ENCODE measurements at regions not wholly inside any gene's neighbourhood (a gene's known extent, or its start where the extent isn't known, plus 50 kb on each side); places are given as distances from the start of the nearest gene placed in this dataset.

- no peaks in the 10 kb centered on the region for H3K27me3 ChIP-seq
- H3K4me1 ChIP-seq (replicated peaks in 1 of 2) = no peaks in the 10 kb centered on the region
- H3K36me3 ChIP-seq (replicated peaks in 1 of 2) = no peaks in the 10 kb centered on the region
- no peak overlapping the region for H3K4me3 ChIP-seq
- no peak overlapping the region for H3K27ac ChIP-seq
- no peaks in the 10 kb centered on the region for H3K9me3 ChIP-seq (replicated peaks in 1 of 3)
- no peak for DNase-seq
- intact Hi-C loops (cut with DNase I) = no loop called here
- TF ChIP-seq POLR2A (IDR thresholded peaks at IDR 0.05) = no peak
- 81 to 87% (median 82%) methylated on average over 8 of the region's 8 CpGs for WGBS, 4 donors
Observed at GRCh38 chr1:164382384-164382783, 176.6 kb upstream of the PBX1 start.

DNA sequence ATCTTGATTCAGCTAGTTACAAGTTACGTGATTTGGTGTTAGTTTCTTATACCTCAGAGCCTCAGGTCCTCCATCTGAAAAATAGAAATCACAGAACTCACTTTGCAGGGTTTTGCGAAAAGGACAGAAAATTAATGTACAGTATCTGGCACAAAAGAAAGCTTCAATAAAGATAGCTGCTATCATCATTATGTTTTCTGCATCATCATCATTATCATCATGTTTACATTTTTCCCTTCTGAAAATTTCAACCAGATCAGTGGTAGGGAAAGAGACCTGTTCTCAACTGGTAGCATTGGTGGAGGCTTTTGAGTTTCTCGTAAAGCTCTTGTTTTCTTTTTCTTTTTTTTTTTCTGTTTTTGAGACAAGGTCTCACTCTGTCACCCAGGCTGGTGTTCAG, 174.7 kb upstream of the PBX1 start:
- Histone ChIP-seq H3K36me3 (replicated peaks in 1 of 2) (no peaks in the 10 kb centered on the region), H3K27me3 (no peaks in the 10 kb centered on the region), H3K27ac (no peak overlapping the region), H3K4me3 (no peak overlapping the region), H3K9me3 (replicated peaks in 1 of 3) (no peaks in the 10 kb centered on the region), H3K4me1 (replicated peaks in 1 of 2) (no peaks in the 10 kb centered on the region)
- TF ChIP-seq CTCF (IDR thresholded peaks at IDR 0.05) (no peak), POLR2A (IDR thresholded peaks at IDR 0.05) (no peak)
- intact Hi-C loops (cut with DNase I) = no loop called here
- no peak for DNase-seq
- 83 to 91% (median 87%) methylated on average over 3 of the region's 3 CpGs for WGBS, 4 donors

DNA sequence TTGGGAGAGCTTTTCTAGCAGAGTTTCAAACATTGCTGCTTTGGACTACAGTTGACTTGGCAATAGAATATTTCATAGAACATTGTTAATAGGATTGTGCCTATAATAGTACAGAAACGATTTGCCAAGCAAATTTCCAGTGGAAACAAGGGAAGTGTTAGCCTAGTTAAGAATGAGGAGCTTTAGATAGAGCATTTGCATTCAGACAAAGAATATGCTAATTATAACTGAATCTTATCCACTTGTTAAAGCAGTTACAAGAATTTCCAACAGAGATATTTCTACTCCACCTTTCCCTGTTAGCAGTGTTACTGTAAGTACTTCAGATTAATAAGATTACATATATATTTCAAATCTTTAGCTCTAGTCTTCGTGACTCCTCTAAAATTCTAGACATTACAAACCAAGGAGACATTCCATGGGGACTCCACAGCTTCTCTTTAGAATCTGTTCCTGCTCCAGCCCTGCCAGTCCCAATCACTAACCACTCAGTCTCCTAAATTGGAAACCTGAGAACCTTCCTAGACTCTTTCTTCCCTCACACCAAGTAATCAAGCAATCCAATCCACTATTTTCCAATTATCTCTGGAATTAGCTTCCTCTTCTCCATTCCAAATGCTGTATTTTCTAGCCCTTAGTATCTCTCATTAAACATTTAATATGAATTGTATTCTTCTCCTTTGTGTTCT, 141.8 kb upstream of the PBX1 start:
- Histone ChIP-seq H3K4me1 (replicated peaks in 1 of 2) (no peaks in the 10 kb centered on the region), H3K9me3 (replicated peaks in 1 of 3) (no peaks in the 10 kb centered on the region), H3K27me3 (no peaks in the 10 kb centered on the region), H3K36me3 (replicated peaks in 1 of 2) (no peaks in the 10 kb centered on the region), H3K27ac (no peak overlapping the region), H3K4me3 (no peak overlapping the region)
- TF ChIP-seq POLR2A (IDR thresholded peaks at IDR 0.05) (no peak), CTCF (IDR thresholded peaks at IDR 0.05) (no peak)
- no peak for DNase-seq
- 59 to 67% (median 63%) methylated on average over 2 of the region's 2 CpGs for WGBS, 4 donors
- intact Hi-C loops (cut with DNase I) = no loop called here

DNA sequence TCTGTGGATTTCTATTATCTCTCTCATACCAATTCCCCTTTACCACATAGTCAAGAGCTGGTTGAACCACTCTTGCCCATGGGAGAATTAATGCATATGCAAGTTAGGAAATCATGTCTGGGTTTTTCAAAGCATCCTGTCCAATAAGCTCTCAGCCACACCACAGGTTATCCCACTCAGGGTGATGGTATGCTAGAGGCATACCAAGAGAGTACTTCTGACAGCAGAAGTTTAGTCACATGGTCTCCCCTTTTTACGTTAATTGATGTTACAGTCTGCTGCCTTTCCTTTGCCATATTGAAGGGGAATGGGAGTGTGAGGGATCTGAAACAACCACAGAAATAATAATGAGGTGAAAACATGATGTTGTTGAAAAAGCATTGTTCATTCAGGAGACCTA, 135.8 kb upstream of the PBX1 start:
- no peaks in the 10 kb centered on the region for H3K9me3 ChIP-seq (replicated peaks in 1 of 3)
- TF ChIP-seq CTCF (IDR thresholded peaks at IDR 0.05) (no peak), POLR2A (IDR thresholded peaks at IDR 0.05) (no peak)
- no peaks in the 10 kb centered on the region for H3K36me3 ChIP-seq (replicated peaks in 1 of 2)
- no peak for DNase-seq
- H3K4me1 ChIP-seq (replicated peaks in 1 of 2) = no peaks in the 10 kb centered on the region
- H3K27ac ChIP-seq = no peak overlapping the region
- H3K4me3 ChIP-seq = no peak overlapping the region
- WGBS, 4 donors = 81 to 93% (median 88%) methylated on average over 1 of the region's 1 CpG
- H3K27me3 ChIP-seq = no peaks in the 10 kb centered on the region
- intact Hi-C loops (cut with DNase I) = no loop called here

DNA sequence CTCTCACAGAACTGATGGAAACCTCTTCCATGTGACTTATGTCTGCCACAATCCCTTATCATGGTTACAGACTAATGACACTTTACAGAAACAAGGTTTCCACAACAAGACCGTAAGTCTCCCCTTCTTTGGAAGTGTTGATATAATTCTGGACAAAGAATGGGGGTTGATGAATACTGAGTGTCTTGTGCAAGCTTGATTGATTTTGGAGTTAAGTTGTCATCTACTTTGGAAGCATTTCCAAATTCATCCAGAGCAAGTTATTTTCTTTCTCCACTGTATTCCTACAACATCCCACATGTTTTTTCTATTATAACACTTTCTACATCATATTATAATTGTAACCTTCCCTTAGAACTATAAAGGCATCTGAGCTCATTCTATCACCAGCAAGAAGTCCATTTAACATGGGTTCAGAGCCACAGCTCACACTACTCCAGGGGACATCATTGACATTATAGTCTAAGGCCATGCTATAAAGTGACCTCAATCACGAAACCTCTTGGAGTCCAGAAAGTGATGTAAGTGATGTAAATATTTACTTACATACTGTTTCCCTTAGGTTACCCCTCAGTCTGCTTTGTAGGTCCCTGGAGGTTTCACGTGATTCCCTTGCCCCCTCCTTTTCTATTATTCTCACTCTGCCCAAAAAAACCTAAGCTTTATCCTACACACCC, 125.7 kb upstream of the PBX1 start:
- H3K27me3 ChIP-seq = no peaks in the 10 kb centered on the region
- 82 to 90% (median 86%) methylated on average over 3 of the region's 3 CpGs for WGBS, 4 donors
- no peak overlapping the region for H3K27ac ChIP-seq
- no peaks in the 10 kb centered on the region for H3K36me3 ChIP-seq (replicated peaks in 1 of 2)
- no peaks in the 10 kb centered on the region for H3K9me3 ChIP-seq (replicated peaks in 1 of 3)
- no peak for DNase-seq
- no peak overlapping the region for H3K4me3 ChIP-seq
- intact Hi-C loops (cut with DNase I) = no loop called here
- no peaks in the 10 kb centered on the region for H3K4me1 ChIP-seq (replicated peaks in 1 of 2)
- TF ChIP-seq CTCF (IDR thresholded peaks at IDR 0.05) (no peak), POLR2A (IDR thresholded peaks at IDR 0.05) (no peak)
